Suprapubic skin (tissue), 3 donors: ENCODE measurements at regions not wholly inside any gene's neighbourhood (a gene's known extent, or its start where the extent isn't known, plus 50 kb on each side); places are given as distances from the start of the nearest gene placed in this dataset.

Experiments used
- CTCF ChIP-seq, 2 donors: fragments of 200-600 bp in 1 of 2; fragments of 450-650 bp in 1 of 2; sonication (generic) in 1 of 2; IDR thresholded peaks; one replicate each; pipeline ENCODE4 v1.5.1; 2016 to 2019; ENCODE audit warnings: antibody characterized with exemption in 2 of 2, mild to moderate bottlenecking in 1 of 2, moderate library complexity in 1 of 2
- EP300 ChIP-seq: sonication (generic); formaldehyde crosslinking; IDR thresholded peaks from one replicate; pipeline ENCODE4 v1.6.1; 2017; ENCODE audit warnings: antibody characterized with exemption
- POLR2A ChIP-seq, 2 donors: fragments of 450-650 bp; IDR thresholded peaks; one replicate each; pipeline ENCODE4 v1.6.1; 2017; ENCODE audit warnings: antibody characterized with exemption in 2 of 2, mild to moderate bottlenecking in 2 of 2, moderate library complexity in 2 of 2

GRCh38 chr14:31920989-31921650 is 156.0 kb upstream of the ARHGAP5 start:
- no peak for TF ChIP-seq CTCF (IDR thresholded peaks at IDR 0.05)
- no peak for TF ChIP-seq POLR2A (IDR thresholded peaks at IDR 0.05)
- no peak for TF ChIP-seq EP300
